Ishikawa (cell line): ENCODE measurements at regions not wholly inside any gene's neighbourhood (a gene's known extent, or its start where the extent isn't known, plus 50 kb on each side); places are given as distances from the start of the nearest gene placed in this dataset.

Experiments used
- CREB1 ChIP-seq: IDR thresholded peaks from 2 replicates; pipeline ENCODE4 v1.6.1; 2012; ENCODE audit warnings: low read depth
- EGR1 ChIP-seq: IDR thresholded peaks from 2 replicates; pipeline ENCODE4 v1.6.1; 2012
- EP300 ChIP-seq: IDR thresholded peaks from 2 replicates; pipeline ENCODE4 v1.6.1; 2012; ENCODE audit warnings: borderline replicate concordance
- FOXM1 ChIP-seq: IDR thresholded peaks from 2 replicates; pipeline ENCODE4 v1.6.1; 2012; ENCODE audit warnings: low read depth, borderline replicate concordance
- MAX ChIP-seq: IDR thresholded peaks from 2 replicates; pipeline ENCODE4 v1.6.1; 2012
- NFIC ChIP-seq: IDR thresholded peaks from 2 replicates; pipeline ENCODE4 v1.6.1; 2012
- RAD21 ChIP-seq: IDR thresholded peaks from 2 replicates; pipeline ENCODE4 v1.6.1; 2012; ENCODE audit warnings: low read depth
- REST ChIP-seq: IDR thresholded peaks from 2 replicates; pipeline ENCODE4 v1.6.1; 2012; ENCODE audit warnings: low read depth, mild to moderate bottlenecking
- TAF1 ChIP-seq: IDR thresholded peaks from 2 replicates; pipeline ENCODE4 v1.6.1; 2012; ENCODE audit warnings: low read depth, mild to moderate bottlenecking
- TCF12 ChIP-seq: IDR thresholded peaks from 2 replicates; pipeline ENCODE4 v1.6.1; 2012; ENCODE audit warnings: low read depth
- TEAD4 ChIP-seq: IDR thresholded peaks from 2 replicates; pipeline ENCODE4 v1.6.1; 2012
- USF1 ChIP-seq: IDR thresholded peaks from 2 replicates; pipeline ENCODE4 v1.6.1; 2012
- YY1 ChIP-seq: IDR thresholded peaks from 2 replicates; pipeline ENCODE4 v1.6.1; 2012; ENCODE audit warnings: low read depth

- TF ChIP-seq REST (no peak), MAX (no peak), YY1 (no peak), TCF12 (no peak), USF1 (no peak), RAD21 (no peak), EP300 (no peak), TAF1 (no peak), TEAD4 (no peak), FOXM1 (no peak), NFIC (no peak), CREB1 (no peak), EGR1 (no peak)
These were observed 278.1 kb downstream of the SLC6A15 start for GRCh38 chr12:84634526-84634925.
